ENCODE measurements at regions not wholly inside any gene's neighbourhood (a gene's known extent, or its start where the extent isn't known, plus 50 kb on each side); places are given as distances from the start of the nearest gene placed in this dataset.

GRCh38 chr21:16072221-16072620 lies 342.4 kb downstream of the USP25 start:
- no peak for ATAC-seq
- Mint-ChIP-seq H3K9me3 (no peaks in the 10 kb centered on the region), H3K36me3 (ENCODE audit: low read depth) (no peaks in the 10 kb centered on the region), H3K27me3 (no peaks in the 10 kb centered on the region), H3K4me3 (no peak overlapping the region), H3K4me1 (no peaks in the 10 kb centered on the region), H3K27ac (no peak overlapping the region)
- DNase-seq: no peak

DNA sequence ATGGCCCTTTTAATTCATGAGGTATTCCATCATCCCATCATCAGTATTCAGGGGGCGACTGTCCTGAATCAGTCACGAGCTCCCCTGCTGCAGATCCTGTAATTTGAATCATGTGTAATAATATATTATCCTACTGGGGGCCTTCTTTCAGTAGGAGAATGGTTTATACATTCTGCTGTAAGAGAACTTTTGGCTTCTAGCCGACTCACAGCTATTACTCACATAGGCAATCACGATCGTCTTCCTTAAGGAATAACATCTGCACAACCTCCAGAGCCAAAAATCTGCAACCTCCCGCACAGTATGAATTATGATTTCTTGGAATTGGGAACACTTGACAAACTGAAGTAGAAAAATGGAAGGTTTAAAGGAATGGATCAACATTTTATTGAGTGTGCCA lies 343.0 kb downstream of the USP25 start:
- Mint-ChIP-seq H3K27me3 (no peaks in the 10 kb centered on the region), H3K4me3 (no peak overlapping the region), H3K27ac (no peak overlapping the region), H3K4me1 (no peaks in the 10 kb centered on the region), H3K9me3 (no peaks in the 10 kb centered on the region), H3K36me3 (ENCODE audit: low read depth) (no peaks in the 10 kb centered on the region)
- DNase-seq: no peak
- ATAC-seq: no peak

DNA sequence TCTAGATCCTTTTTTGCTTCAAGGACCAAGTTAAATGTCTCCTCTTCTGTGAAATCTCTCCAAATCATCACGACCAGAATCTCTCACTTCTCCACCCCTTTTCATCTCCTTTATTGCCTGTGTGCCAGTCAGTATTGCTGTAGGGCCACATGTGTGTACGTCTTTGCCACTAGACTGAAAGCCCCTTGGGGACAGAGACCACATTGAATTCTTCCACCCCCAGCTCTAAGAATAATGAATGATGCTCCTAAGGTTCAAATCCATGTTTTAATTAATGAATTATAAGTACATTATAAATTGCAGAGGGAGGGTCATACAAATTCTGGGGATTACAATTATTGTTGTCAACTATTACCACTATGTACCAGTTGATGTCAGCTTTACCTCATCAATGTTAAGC lies 343.8 kb downstream of the USP25 start:
- no peaks in the 10 kb centered on the region for H3K4me1 Mint-ChIP-seq
- H3K27ac Mint-ChIP-seq: no peak overlapping the region
- DNase-seq (no peak), ATAC-seq (no peak)
- no peaks in the 10 kb centered on the region for H3K36me3 Mint-ChIP-seq (ENCODE audit: low read depth)
- H3K9me3 Mint-ChIP-seq: no peaks in the 10 kb centered on the region
- H3K4me3 Mint-ChIP-seq: no peak overlapping the region
- no peaks in the 10 kb centered on the region for H3K27me3 Mint-ChIP-seq

DNA sequence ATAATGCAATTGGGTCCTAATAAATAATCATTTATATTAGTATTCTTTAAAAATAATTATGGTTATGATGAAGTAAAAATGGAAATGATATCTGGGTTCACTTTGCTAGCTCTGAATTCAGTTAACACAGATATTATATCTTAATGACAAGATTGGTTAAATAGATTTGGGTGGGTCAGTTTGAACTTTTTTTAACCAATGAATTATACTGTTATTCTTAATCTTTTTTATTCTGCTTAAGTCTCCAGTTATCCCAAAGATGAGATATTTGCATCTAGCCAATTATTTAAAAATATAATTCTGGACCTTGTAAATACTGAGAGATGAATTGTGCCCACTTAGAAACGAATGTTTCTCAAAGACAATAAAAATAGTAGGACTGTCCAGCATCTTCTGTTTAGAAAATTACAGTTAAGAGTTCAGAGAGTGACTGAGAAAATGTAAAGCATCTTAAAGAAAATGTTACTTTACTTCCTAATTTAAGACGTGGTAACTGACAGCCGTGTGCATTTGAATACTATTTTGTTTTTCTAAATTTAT lies 345.2 kb downstream of the USP25 start:
- no peaks in the 10 kb centered on the region for H3K36me3 Mint-ChIP-seq (ENCODE audit: low read depth)
- no peak overlapping the region for H3K27ac Mint-ChIP-seq
- H3K4me1 Mint-ChIP-seq: no peaks in the 10 kb centered on the region
- no peaks in the 10 kb centered on the region for H3K9me3 Mint-ChIP-seq
- DNase-seq (no peak), ATAC-seq (no peak)
- no peaks in the 10 kb centered on the region for H3K27me3 Mint-ChIP-seq
- H3K4me3 Mint-ChIP-seq: no peak overlapping the region

GRCh38 chr21:16075649-16076282 lies 346.0 kb downstream of the USP25 start:
- DNase-seq: no peak
- H3K27me3 Mint-ChIP-seq: no peaks in the 10 kb centered on the region
- no peak for ATAC-seq
- H3K9me3 Mint-ChIP-seq: no peaks in the 10 kb centered on the region
- H3K4me3 Mint-ChIP-seq: no peak overlapping the region
- H3K4me1 Mint-ChIP-seq: no peaks in the 10 kb centered on the region
- no peaks in the 10 kb centered on the region for H3K36me3 Mint-ChIP-seq (ENCODE audit: low read depth)
- no peak overlapping the region for H3K27ac Mint-ChIP-seq

GRCh38 chr21:16076465-16076864 lies 346.7 kb downstream of the USP25 start:
- DNase-seq: no peak
- no peak for ATAC-seq
- Mint-ChIP-seq H3K36me3 (ENCODE audit: low read depth) (no peaks in the 10 kb centered on the region), H3K4me1 (no peaks in the 10 kb centered on the region), H3K4me3 (no peak overlapping the region), H3K9me3 (no peaks in the 10 kb centered on the region), H3K27me3 (no peaks in the 10 kb centered on the region), H3K27ac (no peak overlapping the region)

DNA sequence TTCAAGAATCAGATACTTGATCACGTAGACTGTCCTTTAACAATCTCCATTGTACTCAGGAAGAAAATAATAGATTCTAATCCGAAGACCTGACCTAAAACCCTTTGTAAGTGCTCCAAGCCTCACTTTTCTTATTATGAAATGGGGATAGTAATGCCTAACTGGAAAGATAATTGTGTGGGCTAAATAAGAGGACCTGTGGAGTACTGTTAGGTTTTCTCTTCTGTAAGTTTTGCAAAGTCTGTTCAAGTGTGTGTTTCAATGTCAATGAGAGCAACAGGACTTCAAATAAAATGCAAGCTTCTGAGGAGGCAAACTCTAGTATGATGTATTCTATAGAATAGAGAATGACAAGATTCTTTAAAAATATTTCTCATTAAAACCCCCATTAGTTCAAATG lies 348.6 kb downstream of the USP25 start:
- DNase-seq: no peak
- Mint-ChIP-seq H3K27me3 (no peaks in the 10 kb centered on the region), H3K4me1 (no peaks in the 10 kb centered on the region), H3K36me3 (ENCODE audit: low read depth) (no peaks in the 10 kb centered on the region), H3K9me3 (no peaks in the 10 kb centered on the region), H3K27ac (no peak overlapping the region), H3K4me3 (no peak overlapping the region)
- no peak for ATAC-seq

GRCh38 chr21:16079830-16080229 lies 350.0 kb downstream of the USP25 start:
- Mint-ChIP-seq H3K27ac (no peak overlapping the region), H3K4me3 (no peak overlapping the region), H3K4me1 (no peaks in the 10 kb centered on the region), H3K27me3 (no peaks in the 10 kb centered on the region), H3K9me3 (no peaks in the 10 kb centered on the region), H3K36me3 (ENCODE audit: low read depth) (no peaks in the 10 kb centered on the region)
- no peak for ATAC-seq
- DNase-seq: no peak

DNA sequence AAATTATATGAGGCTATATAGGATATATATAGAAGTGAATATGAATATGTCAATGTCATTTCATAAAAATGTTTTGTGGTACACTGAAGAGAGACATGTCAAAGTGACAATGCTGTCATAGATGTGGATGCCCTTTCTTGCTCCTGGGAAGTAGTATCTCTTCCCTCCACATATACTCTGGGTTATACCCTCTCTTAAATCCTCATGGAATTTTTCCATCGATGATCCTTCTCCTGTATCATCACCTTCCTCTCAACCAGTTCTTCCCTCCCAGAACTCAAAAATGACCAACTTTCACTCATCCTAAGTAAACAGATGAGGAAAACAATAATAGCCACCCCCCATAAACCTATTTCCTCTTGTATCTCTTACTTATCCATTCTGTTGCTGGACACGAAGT lies 351.5 kb downstream of the USP25 start:
- H3K36me3 Mint-ChIP-seq (ENCODE audit: low read depth): no peaks in the 10 kb centered on the region
- DNase-seq (no peak), ATAC-seq (no peak)
- no peak overlapping the region for H3K27ac Mint-ChIP-seq
- H3K4me3 Mint-ChIP-seq: no peak overlapping the region
- no peaks in the 10 kb centered on the region for H3K9me3 Mint-ChIP-seq
- no peaks in the 10 kb centered on the region for H3K4me1 Mint-ChIP-seq
- no peaks in the 10 kb centered on the region for H3K27me3 Mint-ChIP-seq

DNA sequence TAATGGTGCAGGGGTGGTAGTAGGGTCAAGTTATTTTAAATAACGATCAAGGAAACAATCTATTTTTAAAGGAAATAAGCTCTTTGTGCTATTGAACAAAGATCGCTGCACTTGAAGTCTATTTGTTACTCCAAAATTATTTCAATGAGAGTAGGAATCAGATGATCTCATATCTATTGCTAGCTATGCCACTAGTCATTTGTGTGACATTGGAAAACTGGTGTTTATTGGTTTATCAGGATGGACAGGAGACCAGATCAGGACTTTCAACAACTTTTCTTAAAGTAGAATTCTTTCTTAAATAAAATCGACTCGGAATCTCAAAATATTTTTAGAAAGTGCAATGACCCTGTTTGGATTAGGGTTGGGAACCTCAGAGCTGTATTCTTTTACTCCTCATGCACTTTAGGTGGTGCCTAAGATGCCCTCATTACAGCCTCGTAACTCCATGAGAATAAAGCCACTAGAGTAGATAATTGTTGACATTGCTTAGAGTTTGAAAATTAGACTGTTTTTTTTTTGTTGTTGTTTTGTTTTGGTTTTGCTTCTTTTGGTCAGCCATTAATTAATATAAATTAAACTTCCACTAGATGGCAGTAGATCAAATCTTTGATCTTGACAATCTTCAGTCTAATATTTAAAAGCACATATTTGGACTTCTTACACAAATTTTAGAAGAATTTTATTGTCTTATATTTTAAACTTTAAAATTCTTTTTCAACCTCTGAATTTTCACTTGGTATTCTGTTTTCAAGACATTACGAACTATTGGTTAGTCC lies 352.4 kb downstream of the USP25 start:
- no peaks in the 10 kb centered on the region for H3K4me1 Mint-ChIP-seq
- H3K36me3 Mint-ChIP-seq (ENCODE audit: low read depth): no peaks in the 10 kb centered on the region
- no peaks in the 10 kb centered on the region for H3K27me3 Mint-ChIP-seq
- H3K27ac Mint-ChIP-seq: no peak overlapping the region
- ATAC-seq: no peak
- no peaks in the 10 kb centered on the region for H3K9me3 Mint-ChIP-seq
- DNase-seq: no peak
- no peak overlapping the region for H3K4me3 Mint-ChIP-seq

GRCh38 chr21:16084776-16085364 lies 355.1 kb downstream of the USP25 start:
- H3K36me3 Mint-ChIP-seq (ENCODE audit: low read depth): no peaks in the 10 kb centered on the region
- DNase-seq: no peak
- H3K4me1 Mint-ChIP-seq: no peaks in the 10 kb centered on the region
- H3K4me3 Mint-ChIP-seq: no peak overlapping the region
- H3K9me3 Mint-ChIP-seq: no peaks in the 10 kb centered on the region
- no peak for ATAC-seq
- no peaks in the 10 kb centered on the region for H3K27me3 Mint-ChIP-seq
- no peak overlapping the region for H3K27ac Mint-ChIP-seq

- H3K36me3 Mint-ChIP-seq (ENCODE audit: low read depth): no peaks in the 10 kb centered on the region
- no peaks in the 10 kb centered on the region for H3K4me1 Mint-ChIP-seq
- H3K27ac Mint-ChIP-seq: no peak overlapping the region
- DNase-seq: no peak
- H3K9me3 Mint-ChIP-seq: no peaks in the 10 kb centered on the region
- no peak for ATAC-seq
- no peak overlapping the region for H3K4me3 Mint-ChIP-seq
- no peaks in the 10 kb centered on the region for H3K27me3 Mint-ChIP-seq
These were observed 355.6 kb downstream of the USP25 start for GRCh38 chr21:16085421-16085820.

- H3K27ac Mint-ChIP-seq: no peak overlapping the region
- ATAC-seq: no peak
- DNase-seq: no peak
- no peaks in the 10 kb centered on the region for H3K36me3 Mint-ChIP-seq (ENCODE audit: low read depth)
- H3K27me3 Mint-ChIP-seq: no peaks in the 10 kb centered on the region
- H3K4me3 Mint-ChIP-seq: no peak overlapping the region
- no peaks in the 10 kb centered on the region for H3K4me1 Mint-ChIP-seq
- no peaks in the 10 kb centered on the region for H3K9me3 Mint-ChIP-seq
These were observed 356.3 kb downstream of the USP25 start for GRCh38 chr21:16086121-16086520.

- Mint-ChIP-seq H3K27ac (no peak overlapping the region), H3K4me3 (no peak overlapping the region), H3K36me3 (ENCODE audit: low read depth) (no peaks in the 10 kb centered on the region), H3K9me3 (no peaks in the 10 kb centered on the region), H3K4me1 (no peaks in the 10 kb centered on the region), H3K27me3 (no peaks in the 10 kb centered on the region)
- DNase-seq: no peak
- no peak for ATAC-seq
These were observed 357.2 kb downstream of the USP25 start for GRCh38 chr21:16086936-16087335.

- Mint-ChIP-seq H3K36me3 (ENCODE audit: low read depth) (no peaks in the 10 kb centered on the region), H3K27ac (no peak overlapping the region), H3K27me3 (no peaks in the 10 kb centered on the region), H3K4me1 (no peaks in the 10 kb centered on the region), H3K9me3 (no peaks in the 10 kb centered on the region), H3K4me3 (no peak overlapping the region)
- no peak for ATAC-seq
- no peak for DNase-seq
These were observed 357.7 kb downstream of the USP25 start for GRCh38 chr21:16087523-16087922.

All from activated naive CD8-positive, alpha-beta T cell treated with anti-CD3 and anti-CD28 coated beads, Interleukin-2, amount 50 U/mL, for 24 hours (primary cell).